ENCODE measurements at regions not wholly inside any gene's neighbourhood (a gene's known extent, or its start where the extent isn't known, plus 50 kb on each side); places are given as distances from the start of the nearest gene placed in this dataset.

- TF ChIP-seq CTCF (optimal IDR thresholded peaks at IDR 0.05 in 1 of 3, IDR thresholded peaks at IDR 0.05 in 1 of 3, conservative IDR thresholded peaks at IDR 0.05 in 1 of 3; ENCODE audit: extremely low read depth in 1 of 3, insufficient read depth in 2 of 3, low read length in 3 of 3) (no peak), EZH2 (IDR thresholded peaks at IDR 0.05; ENCODE audit: low read length) (no peak)
Observed at GRCh38 chr11:26823963-26824362, 102.1 kb upstream of the SLC5A12 start.
